CD14-positive monocyte (primary cell): ENCODE measurements at regions not wholly inside any gene's neighbourhood (a gene's known extent, or its start where the extent isn't known, plus 50 kb on each side); places are given as distances from the start of the nearest gene placed in this dataset.

Experiments used
- DNase-seq, 3 donors: peaks; one replicate each; pipeline ENCODE4 v3.0.0-alpha.2; 2011 to 2022
- H2AFZ ChIP-seq: 2 replicates; pipeline ENCODE4 v1.6.0; 2012; ENCODE audit warnings: mild to moderate bottlenecking, low read depth, low read length, inconsistent platforms; ENCODE audit not compliant: insufficient read depth, poor library complexity, severe bottlenecking
- H3K27ac ChIP-seq, 2 donors: 1 replicate in 1 of 2; 2 replicates in 1 of 2; pipeline ENCODE4 v1.5.1; 2012 to 2013; ENCODE audit warnings: low read length in 2 of 2, control low read depth in 1 of 2, inconsistent platforms in 1 of 2, low read depth in 1 of 2, mild to moderate bottlenecking in 1 of 2
- H3K27me3 ChIP-seq, 2 donors: one replicate each; pipeline versions ENCODE4 v1.6.0 to v1.6.1; 2011 to 2013; ENCODE audit warnings: low read length in 2 of 2; ENCODE audit not compliant: control insufficient read depth in 2 of 2, insufficient read depth in 2 of 2
- H3K36me3 ChIP-seq, 2 donors: replicated peaks in 1 of 2; 1 replicate in 1 of 2; 2 replicates in 1 of 2; pipeline versions ENCODE4 v1.5.1 to v1.6.1; 2012 to 2013; ENCODE audit warnings: low read length in 2 of 2, control low read depth in 1 of 2, inconsistent platforms in 1 of 2, mild to moderate bottlenecking in 1 of 2; ENCODE audit not compliant: insufficient read depth in 2 of 2, control insufficient read depth in 1 of 2
- H3K4me1 ChIP-seq, 2 donors: 1 replicate in 1 of 2; 2 replicates in 1 of 2; pipeline versions ENCODE4 v1.5.1 to v1.6.1; 2012 to 2013; ENCODE audit warnings: low read length in 2 of 2, control low read depth in 1 of 2, inconsistent platforms in 1 of 2, mild to moderate bottlenecking in 1 of 2, moderate library complexity in 1 of 2; ENCODE audit not compliant: insufficient read depth in 2 of 2, control insufficient read depth in 1 of 2
- H3K4me2 ChIP-seq: replicated peaks from 2 replicates; pipeline ENCODE3; 2012; ENCODE audit warnings: low read length, moderate library complexity, mild to moderate bottlenecking; ENCODE audit not compliant: poor library complexity, severe bottlenecking; ENCODE audit errors: extremely low read depth
- H3K4me3 ChIP-seq, 3 experiments: fragments of 200-600 bp in 1 of 3; sonication (generic) in 1 of 3; replicated peaks in 1 of 3; 1 replicate in 2 of 3; 2 replicates in 1 of 3; pipeline ENCODE4 v1.5.1; 2011 to 2013; ENCODE audit warnings: low read length in 3 of 3, mild to moderate bottlenecking in 3 of 3, control low read depth in 2 of 3, low read depth in 2 of 3, inconsistent platforms in 1 of 3, moderate library complexity in 1 of 3
- H3K79me2 ChIP-seq: 2 replicates; pipeline ENCODE4 v1.6.0; 2012; ENCODE audit warnings: mild to moderate bottlenecking, control low read depth, inconsistent platforms, low read length, moderate library complexity; ENCODE audit not compliant: insufficient read depth
- H3K9ac ChIP-seq: 2 replicates; pipeline ENCODE4 v1.6.0; 2017; ENCODE audit warnings: low read length, mild to moderate bottlenecking; ENCODE audit not compliant: insufficient read depth, poor library complexity, severe bottlenecking
- H3K9me3 ChIP-seq, 2 donors: replicated peaks in 1 of 2; 1 replicate in 1 of 2; 2 replicates in 1 of 2; pipeline versions ENCODE4 v1.5.1 to v1.6.1; 2012 to 2013; ENCODE audit warnings: low read length in 2 of 2, control low read depth in 1 of 2; ENCODE audit not compliant: control insufficient read depth in 1 of 2, insufficient read depth in 1 of 2
- H4K20me1 ChIP-seq: 2 replicates; pipeline ENCODE4 v1.6.0; 2012; ENCODE audit warnings: mild to moderate bottlenecking, low read length, control low read depth, moderate library complexity; ENCODE audit not compliant: insufficient read depth
- H3K27ac Mint-ChIP-seq, 7 donors: one replicate each; pipeline ENCODE4 v1.8.0; 2020; ENCODE audit warnings: mild to moderate bottlenecking in 7 of 7, mixed read lengths in 7 of 7, moderate library complexity in 6 of 7, inconsistent platforms in 2 of 7
- H3K27me3 Mint-ChIP-seq, 3 donors: one replicate each; pipeline ENCODE4 v1.8.0; 2021 to 2022; ENCODE audit warnings: low read depth in 3 of 3, mild to moderate bottlenecking in 3 of 3, mixed read lengths in 3 of 3, moderate library complexity in 3 of 3, inconsistent platforms in 1 of 3
- H3K36me3 Mint-ChIP-seq, 2 donors: one replicate each; pipeline ENCODE4 v1.8.0; 2020; ENCODE audit warnings: mixed read lengths in 2 of 2, inconsistent platforms in 1 of 2, mild to moderate bottlenecking in 1 of 2
- H3K4me1 Mint-ChIP-seq: one replicate; pipeline ENCODE4 v1.8.0; 2020; ENCODE audit warnings: mild to moderate bottlenecking, mixed read lengths
- H3K4me3 Mint-ChIP-seq, 2 donors: one replicate each; pipeline ENCODE4 v1.8.0; 2020; ENCODE audit warnings: mild to moderate bottlenecking in 2 of 2, mixed read lengths in 2 of 2, moderate library complexity in 1 of 2
- H3K9me3 Mint-ChIP-seq, 7 donors: one replicate each; pipeline ENCODE4 v1.8.0; 2020 to 2022; ENCODE audit warnings: mixed read lengths in 7 of 7, mild to moderate bottlenecking in 6 of 7, moderate library complexity in 6 of 7, inconsistent platforms in 2 of 7
- WGBS: methylation state at CpG from one replicate; pipeline ENCODE4 v1.1.5; 2013; ENCODE audit warnings: missing lambda C conversion rate; ENCODE audit not compliant: insufficient coverage; 5-methylcytosine and 5-hydroxymethylcytosine counted together
- intact Hi-C, 2 donors: fragments of 100-400 bp; cut with micrococcal nuclease; formaldehyde crosslinking; loops; one replicate each; pipeline versions ENCODE4 v1.15.0 to v1.15.1; 2023
- TF ChIP-seq, protein P1 (sequence below): fragments of 200-600 bp; IDR thresholded peaks from one replicate; pipeline ENCODE4 v1.8.0; 2022; ENCODE audit warnings: antibody characterized with exemption, mild to moderate bottlenecking

DNA sequence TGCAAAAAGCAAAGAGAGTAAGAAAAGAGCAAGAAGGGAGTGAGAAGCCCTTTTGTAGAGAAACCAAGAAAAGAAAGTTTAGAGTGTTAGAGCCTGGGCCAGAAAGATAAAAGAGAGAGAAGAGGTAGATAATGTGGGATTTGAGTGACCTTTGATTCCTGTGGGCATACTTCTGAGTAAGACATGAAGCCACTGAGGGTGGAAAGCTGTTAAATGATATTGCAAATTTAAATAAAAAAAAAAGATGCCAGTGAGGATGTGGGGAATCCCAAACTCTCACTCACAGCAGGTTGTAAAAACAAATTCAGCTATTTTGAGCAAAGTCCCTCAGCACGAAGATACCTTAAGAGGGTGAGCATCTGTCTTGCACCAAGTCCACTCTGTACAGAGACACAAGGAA, 59.4 kb upstream of the TOP3B start:
- Histone ChIP-seq H4K20me1 (no peaks in the 10 kb centered on the region), H3K9me3 (no peaks in the 10 kb centered on the region), H3K27ac (no peak overlapping the region), H3K4me1 (no peaks in the 10 kb centered on the region), H3K4me3 (no peak overlapping the region), H3K9ac (no peak overlapping the region), H3K36me3 (no peaks in the 10 kb centered on the region), H3K4me2 (no peak overlapping the region), H3K79me2 (no peaks in the 10 kb centered on the region), H2AFZ (no peak overlapping the region), H3K27me3 (peaks cover 0 to 5% of the 10 kb centered on the region in 2 donors)
- peaks cover 4% of the 10 kb centered on the region for H3K4me1 Mint-ChIP-seq
- TF ChIP-seq, protein P1, sequence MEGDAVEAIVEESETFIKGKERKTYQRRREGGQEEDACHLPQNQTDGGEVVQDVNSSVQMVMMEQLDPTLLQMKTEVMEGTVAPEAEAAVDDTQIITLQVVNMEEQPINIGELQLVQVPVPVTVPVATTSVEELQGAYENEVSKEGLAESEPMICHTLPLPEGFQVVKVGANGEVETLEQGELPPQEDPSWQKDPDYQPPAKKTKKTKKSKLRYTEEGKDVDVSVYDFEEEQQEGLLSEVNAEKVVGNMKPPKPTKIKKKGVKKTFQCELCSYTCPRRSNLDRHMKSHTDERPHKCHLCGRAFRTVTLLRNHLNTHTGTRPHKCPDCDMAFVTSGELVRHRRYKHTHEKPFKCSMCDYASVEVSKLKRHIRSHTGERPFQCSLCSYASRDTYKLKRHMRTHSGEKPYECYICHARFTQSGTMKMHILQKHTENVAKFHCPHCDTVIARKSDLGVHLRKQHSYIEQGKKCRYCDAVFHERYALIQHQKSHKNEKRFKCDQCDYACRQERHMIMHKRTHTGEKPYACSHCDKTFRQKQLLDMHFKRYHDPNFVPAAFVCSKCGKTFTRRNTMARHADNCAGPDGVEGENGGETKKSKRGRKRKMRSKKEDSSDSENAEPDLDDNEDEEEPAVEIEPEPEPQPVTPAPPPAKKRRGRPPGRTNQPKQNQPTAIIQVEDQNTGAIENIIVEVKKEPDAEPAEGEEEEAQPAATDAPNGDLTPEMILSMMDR = no peak
- no peak overlapping the region for H3K27ac Mint-ChIP-seq
- DNase-seq = no peak
- intact Hi-C loops = no loop called here
- no peak overlapping the region for H3K4me3 Mint-ChIP-seq
- H3K27me3 Mint-ChIP-seq = peaks cover 7 to 8% (median 7%) of the 10 kb centered on the region in 3 donors
- H3K36me3 Mint-ChIP-seq = no peaks in the 10 kb centered on the region
- peaks cover 0 to 3% (median 0%) of the 10 kb centered on the region in 7 donors for H3K9me3 Mint-ChIP-seq
- WGBS = 100% methylated on average over 1 of the region's 1 CpG

GRCh38 chr22:22040908-22041307, 58.3 kb upstream of the TOP3B start:
- Histone ChIP-seq H4K20me1 (no peaks in the 10 kb centered on the region), H3K4me1 (no peaks in the 10 kb centered on the region), H3K36me3 (no peaks in the 10 kb centered on the region), H3K27ac (no peak overlapping the region), H3K79me2 (no peaks in the 10 kb centered on the region), H3K4me2 (no peak overlapping the region), H3K4me3 (no peak overlapping the region), H3K27me3 (peaks cover 0 to 1% of the 10 kb centered on the region in 2 donors), H2AFZ (no peak overlapping the region), H3K9me3 (no peaks in the 10 kb centered on the region), H3K9ac (no peak overlapping the region)
- Mint-ChIP-seq H3K4me1 (peaks cover 4% of the 10 kb centered on the region), H3K36me3 (no peaks in the 10 kb centered on the region), H3K27ac (no peak overlapping the region), H3K9me3 (peaks cover 0 to 3% (median 0%) of the 10 kb centered on the region in 7 donors), H3K27me3 (peaks cover 4 to 5% (median 4%) of the 10 kb centered on the region in 3 donors), H3K4me3 (no peak overlapping the region)
- TF ChIP-seq, protein P1 = no peak
- intact Hi-C loops = no loop called here
- no peak for DNase-seq
